ENCODE measurements at regions not wholly inside any gene's neighbourhood (a gene's known extent, or its start where the extent isn't known, plus 50 kb on each side); places are given as distances from the start of the nearest gene placed in this dataset.
"Not testable (repeated sequence)": the region's sequence is repeated elsewhere in the genome, so short reads cannot be mapped to it uniquely, and the experiment has no call there.

- peak; percentile 53 for DNase-seq (ENCODE audit: low spot score)
These were observed 81.8 kb upstream of the ALCAM start for GRCh38 chr3:105284876-105285275.

DNA sequence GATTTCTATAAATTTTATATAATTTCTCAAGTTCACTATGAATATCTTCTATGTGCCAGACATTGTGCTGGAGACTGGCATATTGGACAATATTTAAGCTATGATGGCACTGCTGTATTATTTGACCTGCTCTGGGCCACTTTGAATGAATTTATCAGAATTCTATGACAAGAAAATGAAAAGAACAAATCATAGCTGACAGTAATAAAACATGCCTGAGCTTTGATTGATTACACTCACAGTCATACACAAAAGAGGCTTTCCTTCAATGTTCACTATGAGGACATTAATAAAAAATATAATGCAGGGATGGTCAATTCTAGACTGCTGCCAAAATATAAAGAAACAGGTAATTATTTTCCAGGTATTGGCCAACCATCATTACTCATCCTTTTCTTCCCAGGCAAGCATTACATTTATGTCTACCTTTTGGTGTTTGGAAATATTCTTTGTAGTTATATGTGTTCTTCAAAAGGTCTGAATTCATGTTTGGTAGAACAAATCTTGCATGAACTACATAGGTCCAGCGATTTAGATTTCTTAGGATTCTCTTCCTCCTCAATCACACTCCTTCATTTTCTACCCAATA lies 81.0 kb upstream of the ALCAM start:
- no peak for DNase-seq (ENCODE audit: low spot score)

GRCh38 chr3:105293441-105293840 lies 73.3 kb upstream of the ALCAM start:
- no peak for DNase-seq (ENCODE audit: low spot score)

- not testable (repeated sequence) for DNase-seq (ENCODE audit: low spot score)
These were observed 70.4 kb upstream of the ALCAM start for GRCh38 chr3:105296182-105296822.

DNA sequence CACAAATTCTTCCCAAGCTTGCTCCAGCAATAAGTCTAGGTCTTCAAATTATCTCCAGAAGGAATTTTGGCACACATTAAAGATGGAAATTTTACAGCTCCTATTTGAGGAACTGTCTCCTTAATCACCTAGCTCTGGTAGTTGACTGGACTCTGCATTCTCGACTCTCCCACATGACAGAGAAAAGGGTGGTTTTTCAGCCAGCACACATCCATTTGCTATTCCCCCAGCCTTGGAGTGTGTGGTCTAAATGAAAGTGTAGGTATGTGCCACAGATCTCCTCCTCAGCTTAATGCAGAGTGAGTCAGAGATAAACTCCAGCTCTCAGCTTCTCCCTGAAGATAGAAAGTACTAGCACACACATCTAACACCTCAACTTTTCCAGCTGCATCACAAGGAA lies 62.2 kb upstream of the ALCAM start:
- peak; percentile 13 for DNase-seq (ENCODE audit: low spot score)

- DNase-seq (ENCODE audit: low spot score): no peak
These were observed 51.6 kb upstream of the ALCAM start for GRCh38 chr3:105315144-105315543.

GRCh38 chr3:105315815-105316214 lies 50.9 kb upstream of the ALCAM start:
- DNase-seq (ENCODE audit: low spot score): no peak

GRCh38 chr3:105316331-105316730 lies 50.4 kb upstream of the ALCAM start:
- no peak for DNase-seq (ENCODE audit: low spot score)
